H9 (cell line): ENCODE measurements at regions not wholly inside any gene's neighbourhood (a gene's known extent, or its start where the extent isn't known, plus 50 kb on each side); places are given as distances from the start of the nearest gene placed in this dataset.

Source experiments
- DNase-seq: peaks from one replicate; pipeline ENCODE4 v3.0.0-alpha.2; 2017
- H2AFZ ChIP-seq: one replicate; pipeline ENCODE4 v1.6.1; 2013; ENCODE audit warnings: mild to moderate bottlenecking, low read length, control low read depth, moderate library complexity
- H2AK5ac ChIP-seq: 2 replicates; pipeline ENCODE4 v1.6.1; 2013; ENCODE audit warnings: low read length, control low read depth, mixed read lengths; ENCODE audit not compliant: insufficient read length
- H2BK120ac ChIP-seq: one replicate; pipeline ENCODE4 v1.6.1; 2013; ENCODE audit warnings: low read depth, mild to moderate bottlenecking, low read length, control low read depth, inconsistent platforms; ENCODE audit not compliant: poor library complexity, severe bottlenecking
- H2BK12ac ChIP-seq: 2 replicates; pipeline ENCODE4 v1.6.1; 2013; ENCODE audit warnings: low read length, control low read depth, mixed read lengths, low read depth; ENCODE audit not compliant: insufficient read length
- H2BK15ac ChIP-seq: 2 replicates; pipeline ENCODE4 v1.6.1; 2013; ENCODE audit warnings: low read depth, low read length, control low read depth
- H2BK20ac ChIP-seq: one replicate; pipeline ENCODE4 v1.6.1; 2013; ENCODE audit warnings: low read depth, mild to moderate bottlenecking, low read length, control low read depth, inconsistent platforms; ENCODE audit not compliant: poor library complexity, severe bottlenecking
- H2BK5ac ChIP-seq: 2 replicates; pipeline ENCODE4 v1.6.1; 2013; ENCODE audit warnings: low read length, control low read depth, mixed read lengths; ENCODE audit not compliant: insufficient read length
- H3K14ac ChIP-seq: 2 replicates; pipeline ENCODE4 v1.6.1; 2013; ENCODE audit warnings: low read length, control low read depth; ENCODE audit not compliant: insufficient read depth
- H3K18ac ChIP-seq: 2 replicates; pipeline ENCODE4 v1.6.1; 2013; ENCODE audit warnings: low read depth, mild to moderate bottlenecking, mixed read lengths, low read length, control low read depth; ENCODE audit not compliant: insufficient read length
- H3K23ac ChIP-seq: 2 replicates; pipeline ENCODE4 v1.6.1; 2013; ENCODE audit warnings: low read length, control low read depth, mixed read lengths, low read depth; ENCODE audit not compliant: insufficient read length
- H3K23me2 ChIP-seq: 2 replicates; pipeline ENCODE4 v1.6.1; 2013; ENCODE audit warnings: low read depth, mild to moderate bottlenecking, mixed read lengths, low read length, control low read depth; ENCODE audit not compliant: insufficient read length, poor library complexity, severe bottlenecking
- H3K27ac ChIP-seq: 2 replicates; pipeline ENCODE4 v1.5.1; 2013; ENCODE audit warnings: low read length, control low read depth, mixed read lengths, low read depth; ENCODE audit not compliant: insufficient read length
- H3K27me3 ChIP-seq: 2 replicates; pipeline ENCODE4 v1.6.1; 2013; ENCODE audit warnings: low read length, control low read depth, inconsistent platforms; ENCODE audit not compliant: insufficient read depth
- H3K4ac ChIP-seq: 2 replicates; pipeline ENCODE4 v1.6.1; 2013; ENCODE audit warnings: low read depth, mild to moderate bottlenecking, control low read depth, inconsistent platforms, low read length, moderate library complexity
- H3K4me1 ChIP-seq: 2 replicates; pipeline ENCODE4 v1.6.1; 2013; ENCODE audit warnings: low read length, control low read depth, inconsistent platforms; ENCODE audit not compliant: insufficient read depth
- H3K4me2 ChIP-seq: 2 replicates; pipeline ENCODE4 v1.6.1; 2013; ENCODE audit warnings: low read length, control low read depth, mixed read lengths; ENCODE audit not compliant: insufficient read length, insufficient read depth
- H3K56ac ChIP-seq: 2 replicates; pipeline ENCODE4 v1.6.1; 2013; ENCODE audit warnings: low read depth, mild to moderate bottlenecking, mixed read lengths, low read length, control low read depth; ENCODE audit not compliant: insufficient read length
- H3K79me1 ChIP-seq: 2 replicates; pipeline ENCODE4 v1.6.1; 2013; ENCODE audit warnings: low read depth, mild to moderate bottlenecking, moderate library complexity, low read length, control low read depth, inconsistent platforms; ENCODE audit not compliant: insufficient read depth, poor library complexity, severe bottlenecking
- H3K79me2 ChIP-seq: 2 replicates; pipeline ENCODE4 v1.6.1; 2013; ENCODE audit warnings: low read length, control low read depth, inconsistent platforms; ENCODE audit not compliant: insufficient read depth
- H3K9ac ChIP-seq: 2 replicates; pipeline ENCODE4 v1.6.1; 2013; ENCODE audit warnings: low read length, control low read depth, mixed read lengths; ENCODE audit not compliant: insufficient read length; ENCODE audit errors: extremely low read depth
- H3K9me3 ChIP-seq: one replicate; pipeline ENCODE4 v1.6.1; 2013; ENCODE audit warnings: low read depth, low read length, inconsistent platforms; ENCODE audit not compliant: control insufficient read depth
- H3T11ph ChIP-seq: one replicate; pipeline ENCODE4 v1.6.1; 2013; ENCODE audit warnings: mild to moderate bottlenecking, low read length, control low read depth, inconsistent platforms
- H4K20me1 ChIP-seq: one replicate; pipeline ENCODE4 v1.6.1; 2013; ENCODE audit not compliant: control insufficient read depth, insufficient read length, insufficient read depth
- H4K5ac ChIP-seq: 2 replicates; pipeline ENCODE4 v1.6.1; 2013; ENCODE audit warnings: low read depth, mild to moderate bottlenecking, mixed read lengths, low read length, control low read depth; ENCODE audit not compliant: insufficient read length
- H4K8ac ChIP-seq: replicated peaks from 2 replicates; pipeline ENCODE4 v1.6.1; 2013; ENCODE audit warnings: low read length, control low read depth, mixed read lengths, low read depth; ENCODE audit not compliant: insufficient read length
- H4K91ac ChIP-seq: 2 replicates; pipeline ENCODE4 v1.6.1; 2013; ENCODE audit warnings: low read depth, mild to moderate bottlenecking, moderate library complexity, mixed read lengths, low read length, control low read depth; ENCODE audit not compliant: insufficient read length
- H3K27ac Mint-ChIP-seq, 3 experiments: 2 replicates in 2 of 3; 3 replicates in 1 of 3; pipeline ENCODE4 v1.8.0; 2020 to 2021; ENCODE audit warnings: mixed read lengths in 3 of 3, mild to moderate bottlenecking in 1 of 3, moderate library complexity in 1 of 3
- H3K27me3 Mint-ChIP-seq: 2 replicates; pipeline ENCODE4 v1.8.0; 2021; ENCODE audit warnings: low read depth, mild to moderate bottlenecking, moderate library complexity, mixed read lengths
- H3K36me3 Mint-ChIP-seq, 3 experiments: 2 replicates in 2 of 3; 3 replicates in 1 of 3; pipeline ENCODE4 v1.8.0; 2020 to 2021; ENCODE audit warnings: low read depth in 3 of 3, mixed read lengths in 3 of 3; ENCODE audit not compliant: insufficient read depth in 1 of 3
- H3K4me1 Mint-ChIP-seq, 2 experiments: 2 replicates each; pipeline ENCODE4 v1.8.0; 2020; ENCODE audit warnings: mixed read lengths in 2 of 2
- H3K4me3 Mint-ChIP-seq, 2 experiments: 2 replicates in 1 of 2; 3 replicates in 1 of 2; pipeline ENCODE4 v1.8.0; 2020 to 2021; ENCODE audit warnings: mild to moderate bottlenecking in 2 of 2, mixed read lengths in 2 of 2, moderate library complexity in 1 of 2
- H3K9me3 Mint-ChIP-seq, 2 experiments: 2 replicates in 1 of 2; 3 replicates in 1 of 2; pipeline ENCODE4 v1.8.0; 2020; ENCODE audit warnings: mild to moderate bottlenecking in 2 of 2, mixed read lengths in 2 of 2, moderate library complexity in 1 of 2
- WGBS: extraction: QIAGEN DNeasy Blood & Tissue Kit; methylation state at CpG from one replicate; pipeline ENCODE4 v1.1.7; 2013; ENCODE audit warnings: missing lambda C conversion rate, low lambda C conversion rate, mixed read lengths; ENCODE audit not compliant: insufficient read length; ENCODE audit errors: extremely low coverage; 5-methylcytosine and 5-hydroxymethylcytosine counted together
- TF ChIP-seq, protein P1 (sequence below): fragments of 200-600 bp; sonication (generic); conservative IDR thresholded peaks from 3 replicates; pipeline ENCODE4 v1.8.0; 2021; ENCODE audit warnings: antibody characterized with exemption, mild to moderate bottlenecking

DNA sequence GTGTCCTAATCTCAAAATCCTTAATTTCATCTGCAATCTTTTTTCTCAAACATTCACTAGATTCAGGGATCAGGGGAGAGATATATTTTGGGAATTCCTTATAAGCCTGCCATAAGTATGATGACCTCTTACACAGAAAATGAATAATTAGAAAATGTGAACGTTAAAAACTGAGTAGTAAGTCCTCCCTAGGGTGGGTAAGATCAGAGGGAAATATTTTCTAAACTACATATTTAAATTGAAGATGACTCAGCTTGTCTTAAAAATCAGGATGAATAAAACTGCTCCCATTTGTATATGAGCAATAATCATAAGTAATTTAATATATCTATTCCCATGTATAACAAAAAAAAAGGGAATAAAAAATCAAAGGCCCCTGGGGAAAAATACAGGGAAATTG, 935.5 kb downstream of the TMTC2 start:
- Histone ChIP-seq H3K79me2 (no peaks in the 10 kb centered on the region), H4K5ac (no peak overlapping the region), H3K9ac (no peak overlapping the region), H3K18ac (no peak overlapping the region), H4K91ac (no peak overlapping the region), H3K14ac (no peak overlapping the region), H3T11ph (no peak overlapping the region), H2AFZ (no peak overlapping the region), H2BK15ac (no peak overlapping the region), H3K79me1 (no peaks in the 10 kb centered on the region), H3K4ac (no peak overlapping the region), H3K23ac (no peak overlapping the region), H3K23me2 (no peaks in the 10 kb centered on the region), H4K20me1 (no peaks in the 10 kb centered on the region), H3K27ac (no peak overlapping the region), H2BK120ac (no peak overlapping the region), H3K4me1 (no peaks in the 10 kb centered on the region), H3K9me3 (no peaks in the 10 kb centered on the region), H3K56ac (no peak overlapping the region), H3K4me2 (no peak overlapping the region), H2AK5ac (no peak overlapping the region), H2BK12ac (no peak overlapping the region), H3K27me3 (no peaks in the 10 kb centered on the region), H2BK5ac (no peak overlapping the region), H4K8ac (no peak overlapping the region), H2BK20ac (no peak overlapping the region)
- no CpG with 5 or more reads among the region's 1 CpG for WGBS
- Mint-ChIP-seq H3K4me3 (no peak overlapping the region), H3K9me3 (no peaks in the 10 kb centered on the region), H3K27ac (no peak overlapping the region), H3K36me3 (no peaks in the 10 kb centered on the region), H3K4me1 (peaks cover 3 to 7% of the 10 kb centered on the region in 2 experiments; a peak in 3 of 4 replicates), H3K27me3 (no peaks in the 10 kb centered on the region)
- no peak for DNase-seq
- TF ChIP-seq, protein P1, sequence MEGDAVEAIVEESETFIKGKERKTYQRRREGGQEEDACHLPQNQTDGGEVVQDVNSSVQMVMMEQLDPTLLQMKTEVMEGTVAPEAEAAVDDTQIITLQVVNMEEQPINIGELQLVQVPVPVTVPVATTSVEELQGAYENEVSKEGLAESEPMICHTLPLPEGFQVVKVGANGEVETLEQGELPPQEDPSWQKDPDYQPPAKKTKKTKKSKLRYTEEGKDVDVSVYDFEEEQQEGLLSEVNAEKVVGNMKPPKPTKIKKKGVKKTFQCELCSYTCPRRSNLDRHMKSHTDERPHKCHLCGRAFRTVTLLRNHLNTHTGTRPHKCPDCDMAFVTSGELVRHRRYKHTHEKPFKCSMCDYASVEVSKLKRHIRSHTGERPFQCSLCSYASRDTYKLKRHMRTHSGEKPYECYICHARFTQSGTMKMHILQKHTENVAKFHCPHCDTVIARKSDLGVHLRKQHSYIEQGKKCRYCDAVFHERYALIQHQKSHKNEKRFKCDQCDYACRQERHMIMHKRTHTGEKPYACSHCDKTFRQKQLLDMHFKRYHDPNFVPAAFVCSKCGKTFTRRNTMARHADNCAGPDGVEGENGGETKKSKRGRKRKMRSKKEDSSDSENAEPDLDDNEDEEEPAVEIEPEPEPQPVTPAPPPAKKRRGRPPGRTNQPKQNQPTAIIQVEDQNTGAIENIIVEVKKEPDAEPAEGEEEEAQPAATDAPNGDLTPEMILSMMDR, result no peak
